GM12872 (cell line): ENCODE measurements at regions not wholly inside any gene's neighbourhood (a gene's known extent, or its start where the extent isn't known, plus 50 kb on each side); places are given as distances from the start of the nearest gene placed in this dataset.

Experiments
- TF ChIP-seq, protein P1 (sequence below): IDR thresholded peaks from 3 replicates; pipeline ENCODE4 v1.5.1; 2011; ENCODE audit warnings: low read depth, mild to moderate bottlenecking, low read length, moderate library complexity; ENCODE audit not compliant: insufficient read depth

DNA sequence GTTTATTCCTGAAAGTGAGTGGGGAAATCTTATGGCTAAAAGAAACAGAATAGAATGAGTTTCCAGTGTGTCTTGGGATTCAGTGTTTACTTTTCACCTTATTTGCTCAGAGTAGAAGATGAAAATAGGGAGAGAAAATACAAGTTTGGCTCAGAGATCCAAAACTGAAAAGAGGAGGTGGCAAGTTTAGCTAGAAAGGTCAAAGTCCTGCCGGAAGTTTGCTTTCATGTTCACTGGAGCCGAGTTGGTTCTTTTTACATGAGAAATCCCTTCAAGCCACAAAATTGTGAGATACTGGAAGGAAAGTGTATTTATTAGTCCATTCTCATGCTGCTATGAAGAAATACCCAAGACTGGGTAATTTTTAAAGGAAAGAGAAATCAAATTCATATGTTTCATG is 604.6 kb downstream of the MRPL39 start:
- TF ChIP-seq, protein P1, sequence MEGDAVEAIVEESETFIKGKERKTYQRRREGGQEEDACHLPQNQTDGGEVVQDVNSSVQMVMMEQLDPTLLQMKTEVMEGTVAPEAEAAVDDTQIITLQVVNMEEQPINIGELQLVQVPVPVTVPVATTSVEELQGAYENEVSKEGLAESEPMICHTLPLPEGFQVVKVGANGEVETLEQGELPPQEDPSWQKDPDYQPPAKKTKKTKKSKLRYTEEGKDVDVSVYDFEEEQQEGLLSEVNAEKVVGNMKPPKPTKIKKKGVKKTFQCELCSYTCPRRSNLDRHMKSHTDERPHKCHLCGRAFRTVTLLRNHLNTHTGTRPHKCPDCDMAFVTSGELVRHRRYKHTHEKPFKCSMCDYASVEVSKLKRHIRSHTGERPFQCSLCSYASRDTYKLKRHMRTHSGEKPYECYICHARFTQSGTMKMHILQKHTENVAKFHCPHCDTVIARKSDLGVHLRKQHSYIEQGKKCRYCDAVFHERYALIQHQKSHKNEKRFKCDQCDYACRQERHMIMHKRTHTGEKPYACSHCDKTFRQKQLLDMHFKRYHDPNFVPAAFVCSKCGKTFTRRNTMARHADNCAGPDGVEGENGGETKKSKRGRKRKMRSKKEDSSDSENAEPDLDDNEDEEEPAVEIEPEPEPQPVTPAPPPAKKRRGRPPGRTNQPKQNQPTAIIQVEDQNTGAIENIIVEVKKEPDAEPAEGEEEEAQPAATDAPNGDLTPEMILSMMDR: no peak

DNA sequence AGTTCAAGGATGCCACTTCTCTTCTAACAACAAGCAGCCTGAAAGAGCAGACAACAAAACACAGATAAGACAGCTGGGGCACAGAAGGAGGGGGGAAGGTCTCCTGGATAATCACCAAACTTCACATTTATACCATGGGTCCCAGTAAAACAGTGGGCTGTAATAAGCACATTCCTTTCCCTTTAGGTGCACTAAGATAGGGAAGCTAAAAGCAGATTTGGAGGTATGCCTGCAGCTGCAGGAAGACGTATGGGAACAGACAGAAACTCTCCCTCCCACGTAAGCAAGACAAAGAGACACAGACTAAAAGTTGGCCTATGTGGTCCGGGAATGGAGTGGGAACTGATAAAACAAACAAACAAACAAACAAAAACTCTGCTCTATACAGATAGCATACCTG is 612.1 kb downstream of the MRPL39 start:
- TF ChIP-seq, protein P1: no peak

DNA sequence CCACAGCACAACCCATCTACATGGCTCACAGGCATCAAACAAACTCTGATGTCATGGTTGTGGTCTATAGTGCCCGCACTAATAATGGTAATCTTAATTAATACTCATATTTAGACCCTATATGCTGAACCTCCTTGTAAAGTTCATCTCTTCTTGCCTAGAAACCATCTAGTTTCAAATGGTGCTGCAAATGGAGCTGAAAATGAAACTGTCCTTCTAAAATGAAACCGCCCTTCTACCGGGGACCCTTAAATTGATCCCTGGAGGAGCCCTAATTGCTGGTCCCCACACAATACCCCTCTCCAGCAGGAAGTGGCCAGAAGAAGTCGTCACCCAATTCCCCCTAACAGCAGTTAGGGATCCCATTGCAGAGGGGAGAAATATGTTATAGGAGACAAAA is 612.6 kb downstream of the MRPL39 start:
- TF ChIP-seq, protein P1: no peak

DNA sequence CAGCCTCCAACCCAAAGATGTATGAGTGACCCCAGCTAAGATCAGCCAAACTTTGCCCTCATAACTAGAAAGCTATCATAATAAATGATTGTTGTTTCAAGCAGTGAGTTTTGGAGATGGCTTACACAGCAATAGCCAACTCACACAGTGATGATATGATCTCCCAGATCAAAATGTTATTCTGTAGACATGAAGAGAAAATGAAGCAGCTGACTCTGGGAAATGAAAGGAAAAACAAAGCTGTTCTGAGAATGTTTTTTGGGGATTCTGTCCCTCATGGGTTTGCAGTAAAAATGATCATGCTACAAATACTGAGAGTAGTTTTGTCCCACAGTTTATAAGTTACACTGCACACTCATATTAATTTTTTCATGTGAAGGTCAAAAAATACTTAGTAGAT is 617.8 kb downstream of the MRPL39 start:
- TF ChIP-seq, protein P1: no peak

DNA sequence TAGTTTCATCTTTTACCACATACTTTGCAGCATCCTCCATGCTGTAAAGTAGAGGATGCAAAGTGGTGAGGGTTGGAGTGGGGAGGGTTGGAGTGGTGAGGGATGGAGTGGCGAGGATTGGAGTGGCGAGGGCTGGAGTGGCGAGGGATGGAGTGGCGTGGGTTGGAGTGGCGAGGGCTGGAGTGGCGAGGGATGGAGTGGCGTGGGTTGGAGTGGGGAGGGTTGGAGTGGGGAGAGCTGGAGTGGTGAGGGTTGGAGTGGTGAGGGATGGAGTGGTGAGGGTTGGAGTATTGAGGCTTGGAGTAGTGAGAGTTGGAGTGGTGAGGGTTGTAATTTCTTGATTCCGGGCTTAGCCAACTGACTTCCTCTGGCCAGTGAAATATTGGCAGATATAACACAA is 618.3 kb downstream of the MRPL39 start:
- TF ChIP-seq, protein P1: no peak

DNA sequence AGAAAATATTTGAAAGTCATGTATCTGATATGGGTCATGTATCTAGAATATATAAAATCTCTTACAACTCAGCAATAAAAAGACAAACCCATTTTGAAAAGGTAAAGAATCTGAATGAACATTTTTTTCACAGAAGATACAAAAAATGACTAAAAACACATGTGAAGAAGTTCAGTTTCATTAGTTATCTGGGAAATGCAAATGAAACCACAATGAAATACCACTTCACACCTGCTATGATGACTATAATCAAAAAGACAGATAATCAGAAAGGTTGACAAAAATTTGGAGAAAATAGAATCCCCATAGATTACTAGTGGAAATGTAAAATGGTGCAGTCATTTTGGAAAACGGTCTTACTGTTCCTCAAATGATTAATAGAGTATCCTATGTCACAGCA is 631.0 kb downstream of the MRPL39 start:
- TF ChIP-seq, protein P1: no peak

DNA sequence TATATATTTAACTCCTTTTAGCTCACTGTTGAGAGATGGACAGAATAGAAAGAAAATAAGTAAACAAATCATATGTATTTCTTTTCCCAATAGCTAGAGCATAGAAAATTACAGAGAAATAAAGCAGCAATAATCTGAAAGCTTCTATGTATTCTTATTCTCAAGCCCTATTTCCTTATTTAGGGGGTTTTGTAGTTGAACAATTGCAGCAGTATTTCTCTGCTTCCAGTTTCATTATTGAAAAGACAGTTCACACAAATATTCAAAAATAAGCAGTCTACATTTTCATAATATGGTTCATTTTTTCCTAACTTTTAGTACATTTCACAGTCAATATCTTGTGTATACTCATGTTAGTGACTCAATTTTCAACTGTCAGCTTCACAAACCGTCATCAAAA is 638.2 kb downstream of the MRPL39 start:
- TF ChIP-seq, protein P1: no peak
